HG02938 (cell line): ENCODE measurements at regions not wholly inside any gene's neighbourhood (a gene's known extent, or its start where the extent isn't known, plus 50 kb on each side); places are given as distances from the start of the nearest gene placed in this dataset.
"Not testable (repeated sequence)": the region's sequence is repeated elsewhere in the genome, so short reads cannot be mapped to it uniquely, and the experiment has no call there.

Experiments
- ATAC-seq: cut with Tn5 transposase; IDR thresholded peaks from one replicate; pipeline ENCODE4 v1.9.1; 2021; ENCODE audit warnings: mild to moderate bottlenecking, moderate library complexity; ENCODE audit not compliant: unreplicated experiment

GRCh38 chr13:50755862-50756685 is 87.4 kb downstream of the DLEU7 start:
- ATAC-seq, result not testable (repeated sequence)

- ATAC-seq, result no peak
Measured at GRCh38 chr13:50757008-50757407, 86.5 kb downstream of the DLEU7 start.

- ATAC-seq, result no peak
Measured at GRCh38 chr13:50758796-50759195, 84.7 kb downstream of the DLEU7 start.

DNA sequence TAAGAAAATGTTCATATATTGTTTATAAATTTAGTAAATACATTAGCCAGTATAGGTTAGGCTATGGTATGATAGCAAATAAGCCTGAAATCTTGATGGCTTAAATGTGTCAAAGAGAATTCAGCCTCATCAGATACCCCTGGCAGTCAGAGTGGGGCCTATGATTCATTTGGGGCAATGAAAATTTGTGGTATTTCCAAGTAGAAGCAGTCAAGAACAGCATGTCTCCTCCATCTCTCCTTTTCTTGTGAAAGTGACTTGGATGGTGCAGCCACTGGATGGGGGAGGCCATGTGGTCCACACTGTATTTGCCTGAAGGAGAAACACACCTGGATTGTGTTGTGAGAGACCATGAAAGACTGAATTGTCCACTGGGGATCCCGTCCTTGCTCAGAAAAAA is 82.7 kb downstream of the DLEU7 start:
- ATAC-seq, result no peak

- no peak for ATAC-seq
Measured at GRCh38 chr13:50761406-50761805, 82.1 kb downstream of the DLEU7 start.

DNA sequence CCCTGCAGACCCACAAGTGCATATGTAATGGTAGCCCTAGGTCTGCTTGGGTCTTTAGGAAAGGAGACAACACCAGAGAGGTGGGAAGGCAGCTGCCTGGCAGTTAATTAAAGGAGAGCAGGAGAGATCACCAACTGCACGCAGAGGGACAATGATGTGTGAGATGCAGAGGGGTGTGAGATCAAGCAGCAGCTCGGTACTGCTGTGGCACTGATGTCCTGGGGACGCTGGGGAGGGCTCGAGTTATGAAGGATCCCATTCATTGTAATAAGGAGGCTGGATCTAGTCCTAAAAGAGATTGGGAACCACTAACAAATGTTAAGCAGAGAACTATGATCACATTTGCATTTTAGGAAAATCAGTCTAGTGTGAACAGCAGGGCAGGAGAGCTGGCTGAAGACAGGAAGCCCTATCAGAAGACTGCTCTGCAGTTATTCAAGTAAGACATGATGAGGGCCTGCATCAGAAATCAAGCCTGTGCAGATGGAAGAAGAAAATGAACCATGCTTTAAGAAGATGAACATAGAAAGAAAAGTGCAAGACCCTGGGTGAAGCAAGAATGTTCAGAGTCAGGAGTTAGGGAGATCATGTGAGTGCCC is 80.4 kb downstream of the DLEU7 start:
- no peak for ATAC-seq

DNA sequence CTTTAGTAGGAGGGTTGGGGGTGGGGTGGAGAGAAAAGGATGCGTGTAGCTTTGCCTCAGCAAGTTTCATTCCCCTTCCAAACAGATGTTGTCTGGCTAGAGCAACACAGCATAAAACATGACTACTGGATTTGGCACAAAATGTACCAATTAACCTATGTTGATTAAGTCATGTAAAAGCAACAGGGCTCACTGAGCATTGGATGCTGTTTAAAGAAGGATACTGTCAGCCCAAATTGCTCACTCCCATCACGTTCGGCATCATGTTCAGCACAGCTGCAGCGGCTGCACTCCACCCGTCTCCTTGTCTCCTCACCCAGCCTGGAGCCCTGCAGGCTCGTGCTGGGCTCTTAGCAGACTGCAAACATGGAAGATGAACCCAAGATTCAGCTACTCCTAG is 77.5 kb downstream of the DLEU7 start:
- ATAC-seq, result no peak

DNA sequence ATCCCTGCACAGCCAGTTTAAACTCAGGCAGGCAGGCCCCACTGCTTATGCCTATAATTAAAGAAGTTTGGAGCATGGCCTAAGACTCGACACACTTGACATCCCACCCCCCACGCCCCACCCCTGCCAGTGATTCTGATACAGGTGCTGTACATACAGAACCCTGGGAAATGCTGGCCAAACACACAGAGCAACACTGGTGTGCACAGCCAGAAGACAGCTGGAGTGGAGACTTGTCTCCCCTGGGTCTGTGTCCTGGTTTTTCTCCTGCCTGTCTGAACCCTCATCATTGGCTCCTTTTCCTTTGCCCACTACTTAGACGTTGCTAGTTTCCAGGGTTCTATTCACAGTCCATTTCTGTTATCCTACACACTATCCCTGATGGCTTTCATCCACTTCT is 76.8 kb downstream of the DLEU7 start:
- ATAC-seq, result no peak

- ATAC-seq, result not testable (repeated sequence)
Measured at GRCh38 chr13:50772881-50773280, 70.6 kb downstream of the DLEU7 start.
